ENCODE measurements at regions not wholly inside any gene's neighbourhood (a gene's known extent, or its start where the extent isn't known, plus 50 kb on each side); places are given as distances from the start of the nearest gene placed in this dataset.

DNA sequence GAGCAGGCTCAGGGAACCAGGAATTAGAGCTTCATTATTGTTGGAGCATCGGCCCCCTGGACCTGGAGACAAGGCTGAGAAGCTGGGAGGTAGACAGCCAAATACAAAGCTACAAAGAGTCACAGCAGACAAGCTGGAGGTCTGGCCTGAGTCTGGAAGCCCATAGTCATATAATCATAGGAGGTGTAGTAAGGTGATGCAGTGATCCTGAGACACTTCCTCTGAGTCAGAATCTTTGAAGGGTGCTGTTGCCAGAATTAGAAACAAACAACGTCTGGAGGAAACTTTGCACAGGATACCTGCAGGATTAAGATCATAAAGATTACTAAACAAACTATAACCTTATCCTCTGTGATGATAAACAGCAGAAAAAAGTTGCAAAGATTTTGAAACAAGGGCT lies 213.8 kb downstream of the DSC3 start:
- intact Hi-C loops (cut with DNase I): no loop called here
- Histone ChIP-seq H3K27me3 (no peaks in the 10 kb centered on the region), H3K27ac (no peak overlapping the region), H3K36me3 (no peaks in the 10 kb centered on the region), H3K9me3 (no peaks in the 10 kb centered on the region), H3K4me1 (no peaks in the 10 kb centered on the region), H3K4me3 (no peak overlapping the region)
- TF ChIP-seq, protein P1, sequence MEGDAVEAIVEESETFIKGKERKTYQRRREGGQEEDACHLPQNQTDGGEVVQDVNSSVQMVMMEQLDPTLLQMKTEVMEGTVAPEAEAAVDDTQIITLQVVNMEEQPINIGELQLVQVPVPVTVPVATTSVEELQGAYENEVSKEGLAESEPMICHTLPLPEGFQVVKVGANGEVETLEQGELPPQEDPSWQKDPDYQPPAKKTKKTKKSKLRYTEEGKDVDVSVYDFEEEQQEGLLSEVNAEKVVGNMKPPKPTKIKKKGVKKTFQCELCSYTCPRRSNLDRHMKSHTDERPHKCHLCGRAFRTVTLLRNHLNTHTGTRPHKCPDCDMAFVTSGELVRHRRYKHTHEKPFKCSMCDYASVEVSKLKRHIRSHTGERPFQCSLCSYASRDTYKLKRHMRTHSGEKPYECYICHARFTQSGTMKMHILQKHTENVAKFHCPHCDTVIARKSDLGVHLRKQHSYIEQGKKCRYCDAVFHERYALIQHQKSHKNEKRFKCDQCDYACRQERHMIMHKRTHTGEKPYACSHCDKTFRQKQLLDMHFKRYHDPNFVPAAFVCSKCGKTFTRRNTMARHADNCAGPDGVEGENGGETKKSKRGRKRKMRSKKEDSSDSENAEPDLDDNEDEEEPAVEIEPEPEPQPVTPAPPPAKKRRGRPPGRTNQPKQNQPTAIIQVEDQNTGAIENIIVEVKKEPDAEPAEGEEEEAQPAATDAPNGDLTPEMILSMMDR (IDR thresholded peaks at IDR 0.05): no peak
- ATAC-seq (no peak), DNase-seq (no peak)

DNA sequence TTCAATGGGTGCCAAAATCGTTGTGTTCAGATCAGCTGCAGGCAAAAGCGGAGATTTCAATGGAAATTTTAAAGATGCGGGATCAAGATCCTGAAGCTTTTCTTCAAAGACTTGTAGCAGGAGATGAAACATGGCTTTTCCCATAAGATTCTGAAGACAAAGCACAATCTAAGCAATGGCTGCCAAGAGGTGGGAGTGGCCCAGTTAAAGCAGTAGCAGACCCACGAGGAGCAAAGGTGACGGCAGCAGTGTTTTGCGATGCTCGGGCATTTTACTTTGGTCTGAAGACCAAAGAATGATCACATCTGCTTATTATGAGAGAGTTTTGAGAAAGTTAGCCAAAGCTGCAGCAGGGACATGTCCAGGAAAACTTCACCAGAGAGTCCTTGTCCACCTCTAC lies 222.9 kb downstream of the DSC3 start:
- no peaks in the 10 kb centered on the region for H3K4me1 ChIP-seq
- no peaks in the 10 kb centered on the region for H3K36me3 ChIP-seq
- DNase-seq (no peak), ATAC-seq (no peak)
- H3K9me3 ChIP-seq: no peaks in the 10 kb centered on the region
- no peaks in the 10 kb centered on the region for H3K27me3 ChIP-seq
- H3K4me3 ChIP-seq: no peak overlapping the region
- intact Hi-C loops (cut with DNase I): no loop called here
- no peak overlapping the region for H3K27ac ChIP-seq
- TF ChIP-seq, protein P1 (IDR thresholded peaks at IDR 0.05): no peak

DNA sequence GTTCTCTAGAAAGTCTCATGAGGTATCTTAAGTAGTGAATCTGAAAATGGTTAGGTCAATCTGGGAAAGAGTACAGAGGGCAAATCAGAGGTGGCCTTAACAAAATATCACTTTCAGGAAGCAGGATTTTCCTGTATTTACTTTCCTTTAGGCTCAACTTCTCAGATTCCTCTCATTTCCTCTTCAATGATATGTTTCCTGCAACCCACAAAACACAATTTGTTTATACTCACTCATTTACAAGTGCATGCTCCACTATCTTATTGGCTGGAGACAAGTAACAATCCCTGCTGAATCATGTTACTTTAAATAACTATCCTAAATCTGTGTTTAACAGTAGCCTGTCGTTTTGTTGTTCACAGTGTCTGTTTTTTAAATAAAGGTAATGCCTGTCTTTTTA lies 228.1 kb downstream of the DSC3 start:
- intact Hi-C loops (cut with DNase I): no loop called here
- no peak for DNase-seq
- H3K4me1 ChIP-seq: no peaks in the 10 kb centered on the region
- H3K4me3 ChIP-seq: no peak overlapping the region
- TF ChIP-seq, protein P1 (IDR thresholded peaks at IDR 0.05): no peak
- H3K9me3 ChIP-seq: no peaks in the 10 kb centered on the region
- no peaks in the 10 kb centered on the region for H3K36me3 ChIP-seq
- no peak overlapping the region for H3K27ac ChIP-seq
- ATAC-seq: no peak
- H3K27me3 ChIP-seq: no peaks in the 10 kb centered on the region

DNA sequence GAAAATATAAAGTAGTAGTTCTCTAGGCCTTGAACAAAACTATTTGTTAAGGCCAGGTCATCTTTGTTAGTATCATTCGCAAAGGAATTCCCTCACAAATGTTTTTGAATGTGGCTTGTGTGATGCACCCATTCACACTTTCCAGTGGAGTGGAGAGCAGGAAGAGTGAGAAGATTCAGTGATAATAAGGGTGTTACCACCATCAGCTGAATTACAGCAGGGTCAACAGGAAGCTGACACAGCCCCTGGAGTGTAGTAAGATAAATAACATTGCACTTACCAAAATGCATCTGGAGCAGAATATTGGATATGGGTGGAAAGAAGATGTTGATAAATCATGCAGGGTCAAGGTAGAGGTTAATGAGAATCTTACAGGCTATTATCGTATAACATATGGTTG lies 231.0 kb downstream of the DSC3 start:
- H3K36me3 ChIP-seq: no peaks in the 10 kb centered on the region
- no peaks in the 10 kb centered on the region for H3K27me3 ChIP-seq
- no peaks in the 10 kb centered on the region for H3K9me3 ChIP-seq
- ATAC-seq: no peak
- TF ChIP-seq, protein P1 (IDR thresholded peaks at IDR 0.05): no peak
- no peaks in the 10 kb centered on the region for H3K4me1 ChIP-seq
- H3K4me3 ChIP-seq: no peak overlapping the region
- no peak for DNase-seq
- intact Hi-C loops (cut with DNase I): no loop called here
- H3K27ac ChIP-seq: no peak overlapping the region

DNA sequence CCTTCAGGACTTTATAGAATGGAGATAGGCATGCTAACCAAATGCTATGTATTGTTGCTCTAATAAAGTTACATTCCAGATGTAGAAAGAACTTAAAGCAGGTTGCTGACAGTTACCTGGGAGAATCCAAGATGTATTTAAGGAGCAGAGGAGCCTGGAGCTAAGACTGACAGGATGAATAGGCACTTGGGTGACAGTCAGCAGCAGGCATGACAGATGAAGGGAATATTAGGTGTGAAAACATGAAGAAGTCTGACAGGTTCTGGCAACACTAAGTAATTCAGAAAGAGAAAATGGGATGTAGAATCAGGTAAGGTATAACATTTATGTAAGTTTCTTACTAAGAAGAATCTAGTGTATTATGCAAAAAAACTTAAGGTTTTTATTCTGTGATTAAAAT lies 232.0 kb downstream of the DSC3 start:
- intact Hi-C loops (cut with DNase I): no loop called here
- no peak for ATAC-seq

DNA sequence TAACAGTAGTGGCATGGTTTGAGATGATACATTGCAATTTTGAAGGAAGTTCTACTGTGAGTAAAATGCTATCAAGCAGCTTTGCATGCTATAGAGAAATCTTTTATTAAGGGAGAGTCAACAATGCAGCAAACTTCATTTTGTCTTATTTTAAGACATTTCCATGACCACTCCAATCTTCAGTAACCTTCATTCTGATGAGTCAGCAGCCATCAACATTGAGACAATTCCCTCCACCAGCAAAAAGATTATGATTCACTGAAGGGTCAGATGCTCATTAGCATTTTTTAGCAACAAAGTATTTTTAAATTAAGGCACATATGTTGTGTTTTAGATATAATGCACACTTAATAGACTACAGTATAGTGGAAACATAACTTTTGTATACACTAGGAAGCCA lies 235.7 kb downstream of the DSC3 start:
- Histone ChIP-seq H3K36me3 (no peaks in the 10 kb centered on the region), H3K4me1 (no peaks in the 10 kb centered on the region), H3K27me3 (no peaks in the 10 kb centered on the region), H3K27ac (no peak overlapping the region), H3K9me3 (no peaks in the 10 kb centered on the region), H3K4me3 (no peak overlapping the region)
- TF ChIP-seq, protein P1 (IDR thresholded peaks at IDR 0.05): no peak
- DNase-seq: no peak
- ATAC-seq: no peak
- intact Hi-C loops (cut with DNase I): no loop called here

More for the DNA sequence above, 232.0 kb downstream of the DSC3 start:
- Histone ChIP-seq H3K9me3 (no peaks in the 10 kb centered on the region), H3K36me3 (no peaks in the 10 kb centered on the region), H3K4me3 (no peak overlapping the region), H3K27ac (no peak overlapping the region), H3K27me3 (no peaks in the 10 kb centered on the region), H3K4me1 (no peaks in the 10 kb centered on the region)
- DNase-seq: no peak
- TF ChIP-seq, protein P1 (IDR thresholded peaks at IDR 0.05): no peak

Measured in upper lobe of right lung (tissue), 1 donor.